ENCODE measurements at regions not wholly inside any gene's neighbourhood (a gene's known extent, or its start where the extent isn't known, plus 50 kb on each side); places are given as distances from the start of the nearest gene placed in this dataset.

DNA sequence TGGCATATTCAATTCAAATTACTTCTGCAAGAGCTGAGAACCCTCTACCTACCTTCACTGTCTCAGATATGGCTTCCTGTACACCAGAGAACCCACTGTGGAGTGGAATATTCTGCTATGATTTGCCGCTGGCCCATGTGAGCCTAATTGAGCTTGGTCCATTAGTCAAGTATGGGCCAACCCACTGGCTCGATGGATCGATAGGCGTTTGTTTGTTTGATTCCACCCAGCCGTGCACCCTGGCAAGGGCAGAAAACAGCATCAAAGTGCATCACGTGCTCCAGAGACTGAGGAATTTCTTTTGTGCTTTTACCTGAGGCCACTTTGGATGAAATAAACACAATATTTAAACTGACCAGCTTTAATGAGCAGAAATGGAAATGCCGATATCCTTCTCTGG, 426.3 kb downstream of the AACS start:
- Mint-ChIP-seq H3K4me1 (ENCODE audit: low read depth) (no peaks in the 10 kb centered on the region), H3K36me3 (ENCODE audit: low read depth) (no peaks in the 10 kb centered on the region), H3K9me3 (peaks cover 7% of the 10 kb centered on the region), H3K27ac (no peak overlapping the region), H3K4me3 (no peak overlapping the region), H3K27me3 (no peaks in the 10 kb centered on the region)
- ChIA-PET POLR2A (interaction anchor here (0.6 kb wide), 1 partner anchor 325 kb away, joined by 3 read pairs; no protein-coding TSS in a partner anchor), CTCF (interaction anchor here (0.6 kb wide), 1 partner anchor 1888 kb away, joined by 3 read pairs; no protein-coding TSS in a partner anchor)
- TF ChIP-seq, protein P1, sequence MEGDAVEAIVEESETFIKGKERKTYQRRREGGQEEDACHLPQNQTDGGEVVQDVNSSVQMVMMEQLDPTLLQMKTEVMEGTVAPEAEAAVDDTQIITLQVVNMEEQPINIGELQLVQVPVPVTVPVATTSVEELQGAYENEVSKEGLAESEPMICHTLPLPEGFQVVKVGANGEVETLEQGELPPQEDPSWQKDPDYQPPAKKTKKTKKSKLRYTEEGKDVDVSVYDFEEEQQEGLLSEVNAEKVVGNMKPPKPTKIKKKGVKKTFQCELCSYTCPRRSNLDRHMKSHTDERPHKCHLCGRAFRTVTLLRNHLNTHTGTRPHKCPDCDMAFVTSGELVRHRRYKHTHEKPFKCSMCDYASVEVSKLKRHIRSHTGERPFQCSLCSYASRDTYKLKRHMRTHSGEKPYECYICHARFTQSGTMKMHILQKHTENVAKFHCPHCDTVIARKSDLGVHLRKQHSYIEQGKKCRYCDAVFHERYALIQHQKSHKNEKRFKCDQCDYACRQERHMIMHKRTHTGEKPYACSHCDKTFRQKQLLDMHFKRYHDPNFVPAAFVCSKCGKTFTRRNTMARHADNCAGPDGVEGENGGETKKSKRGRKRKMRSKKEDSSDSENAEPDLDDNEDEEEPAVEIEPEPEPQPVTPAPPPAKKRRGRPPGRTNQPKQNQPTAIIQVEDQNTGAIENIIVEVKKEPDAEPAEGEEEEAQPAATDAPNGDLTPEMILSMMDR (IDR thresholded peaks at IDR 0.05): no peak
- DNase-seq (no peak), ATAC-seq (no peak)
- intact Hi-C loops (cut with micrococcal nuclease): no loop called here

DNA sequence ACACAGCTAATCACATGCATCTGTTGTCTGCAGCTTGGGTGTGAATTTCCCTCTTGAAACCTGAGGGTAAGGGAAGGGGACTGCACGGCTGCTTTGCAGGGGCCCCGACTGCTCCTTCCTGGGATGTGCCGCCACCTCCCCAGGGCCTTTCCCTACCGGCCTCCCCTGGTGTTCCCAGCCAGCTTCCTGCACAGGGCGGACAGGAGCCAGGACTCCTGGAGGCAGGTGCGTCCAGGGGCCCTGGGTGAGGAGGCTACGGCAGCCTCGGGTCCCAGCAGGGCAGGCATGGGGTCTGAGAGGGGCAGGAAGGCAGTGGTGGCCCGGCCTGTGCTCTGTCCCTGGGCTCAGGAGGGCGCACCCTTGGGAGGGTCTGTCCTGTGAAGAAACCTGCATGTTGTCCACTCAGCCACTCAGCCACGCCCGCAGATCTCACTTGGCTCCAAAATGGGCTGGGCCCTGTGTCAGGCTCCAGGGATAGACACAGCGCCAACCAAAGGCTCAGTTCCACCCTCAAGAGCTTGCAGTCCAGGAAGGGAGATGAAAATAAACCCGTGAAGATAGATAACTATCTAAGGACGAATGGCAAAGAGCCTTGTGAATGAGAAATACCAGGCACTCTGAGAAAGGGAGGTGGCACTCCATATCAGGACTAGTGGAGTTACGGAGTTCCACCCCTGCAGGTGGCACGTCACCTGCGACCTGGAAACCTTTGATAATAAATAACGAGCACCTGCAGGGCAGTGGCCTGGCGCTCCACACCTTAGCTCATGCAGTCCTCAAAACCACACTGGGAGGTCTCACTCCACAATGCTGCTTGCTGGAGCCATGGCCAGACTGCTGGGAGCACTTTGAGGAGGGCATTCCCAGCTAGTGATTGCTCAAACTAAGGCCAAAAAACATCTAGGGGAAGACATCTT, 427.4 kb downstream of the AACS start:
- intact Hi-C loops (cut with micrococcal nuclease): no loop called here
- H3K9me3 Mint-ChIP-seq: peaks cover 7% of the 10 kb centered on the region
- DNase-seq (no peak), ATAC-seq (no peak)
- no peaks in the 10 kb centered on the region for H3K27me3 Mint-ChIP-seq
- no peak overlapping the region for H3K4me3 Mint-ChIP-seq
- TF ChIP-seq, protein P1 (IDR thresholded peaks at IDR 0.05): no peak
- no peak overlapping the region for H3K27ac Mint-ChIP-seq
- CTCF ChIA-PET: no interaction called here
- H3K36me3 Mint-ChIP-seq (ENCODE audit: low read depth): no peaks in the 10 kb centered on the region
- POLR2A ChIA-PET: no interaction called here
- no peaks in the 10 kb centered on the region for H3K4me1 Mint-ChIP-seq (ENCODE audit: low read depth)

DNA sequence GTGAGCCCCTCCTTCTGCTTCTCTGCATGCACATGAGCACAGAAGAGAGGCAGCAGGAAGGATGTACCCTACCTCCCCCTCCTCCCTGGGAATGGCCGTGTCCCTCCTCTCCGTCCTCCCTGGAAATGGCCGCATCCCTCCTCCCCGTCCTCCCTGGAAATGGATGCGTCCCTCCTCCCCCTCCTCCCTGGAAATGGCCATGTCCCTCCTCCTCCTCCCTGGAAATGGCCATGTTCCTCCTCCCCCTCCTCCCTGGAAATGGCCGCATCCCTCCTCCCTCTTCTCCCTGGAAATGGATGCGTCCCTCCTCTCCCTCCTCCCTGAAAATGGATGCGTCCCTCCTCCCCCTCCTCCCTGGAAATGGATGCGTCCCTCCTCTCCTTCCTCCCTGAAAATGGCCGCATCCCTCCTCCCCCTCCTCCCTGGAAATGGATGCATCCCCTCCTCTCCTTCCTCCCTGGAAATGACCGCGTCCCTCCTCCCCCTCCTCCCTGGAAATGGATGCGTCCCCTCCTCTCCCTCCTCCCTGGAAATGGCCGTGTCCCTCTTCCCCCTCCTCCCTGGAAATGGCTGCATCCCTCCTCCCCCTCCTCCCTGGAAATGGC, 428.6 kb downstream of the AACS start:
- intact Hi-C loops (cut with micrococcal nuclease): no loop called here
- H3K4me1 Mint-ChIP-seq (ENCODE audit: low read depth): no peaks in the 10 kb centered on the region
- H3K36me3 Mint-ChIP-seq (ENCODE audit: low read depth): no peaks in the 10 kb centered on the region
- ChIA-PET CTCF (no interaction called here), POLR2A (no interaction called here)
- DNase-seq: no peak
- TF ChIP-seq, protein P1 (IDR thresholded peaks at IDR 0.05): no peak
- H3K4me3 Mint-ChIP-seq: no peak overlapping the region
- no peaks in the 10 kb centered on the region for H3K27me3 Mint-ChIP-seq
- peaks cover 3% of the 10 kb centered on the region for H3K9me3 Mint-ChIP-seq
- no peak overlapping the region for H3K27ac Mint-ChIP-seq
- no peak for ATAC-seq

DNA sequence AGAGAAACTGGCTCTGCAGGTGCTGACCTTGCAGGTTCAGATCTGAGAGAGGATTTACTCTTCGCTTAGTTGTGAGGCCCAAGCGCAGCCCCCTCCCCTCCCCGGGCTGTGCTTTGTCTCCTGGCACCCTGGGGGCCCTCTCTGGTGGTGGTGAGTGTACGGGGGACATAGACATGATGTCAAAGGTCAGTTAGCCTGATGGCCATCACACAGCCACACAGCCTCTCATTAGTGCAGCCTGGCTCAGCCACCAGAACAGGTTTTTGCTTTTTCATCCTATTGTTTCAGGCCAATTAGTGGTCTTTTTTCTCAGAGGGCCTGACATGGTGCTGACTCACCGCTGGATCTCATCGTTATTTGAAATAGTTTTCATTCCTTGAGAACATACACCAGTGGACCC, 437.9 kb downstream of the AACS start:
- H3K27ac Mint-ChIP-seq: no peak overlapping the region
- no peaks in the 10 kb centered on the region for H3K9me3 Mint-ChIP-seq
- intact Hi-C loops (cut with micrococcal nuclease): no loop called here
- CTCF ChIA-PET: no interaction called here
- H3K4me3 Mint-ChIP-seq: no peak overlapping the region
- TF ChIP-seq, protein P1 (IDR thresholded peaks at IDR 0.05): no peak
- DNase-seq: no peak
- no peak for ATAC-seq
- H3K36me3 Mint-ChIP-seq (ENCODE audit: low read depth): no peaks in the 10 kb centered on the region
- POLR2A ChIA-PET: no interaction called here
- no peaks in the 10 kb centered on the region for H3K4me1 Mint-ChIP-seq (ENCODE audit: low read depth)
- no peaks in the 10 kb centered on the region for H3K27me3 Mint-ChIP-seq

DNA sequence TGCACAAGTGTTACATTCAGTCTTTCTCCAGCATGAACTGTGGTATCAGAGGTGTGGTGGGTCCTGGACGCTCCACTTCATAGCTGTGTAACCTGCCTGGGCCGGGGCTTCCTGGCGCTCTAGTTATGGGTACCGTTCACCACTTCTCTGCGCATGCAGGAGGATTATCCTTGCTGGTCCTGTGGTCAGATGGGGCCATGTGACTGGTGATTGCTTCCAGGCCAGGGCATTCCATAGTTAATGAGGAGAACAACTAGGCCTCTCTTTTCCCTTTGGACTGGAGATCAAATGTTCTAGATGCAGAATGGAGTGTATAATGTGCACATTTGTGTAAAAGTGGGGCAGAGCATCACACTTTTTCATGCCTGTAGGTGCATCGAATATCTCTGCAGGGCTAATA, 444.0 kb downstream of the AACS start:
- DNase-seq (no peak), ATAC-seq (no peak)
- ChIA-PET POLR2A (no interaction called here), CTCF (no interaction called here)
- H3K36me3 Mint-ChIP-seq (ENCODE audit: low read depth): no peaks in the 10 kb centered on the region
- no peaks in the 10 kb centered on the region for H3K27me3 Mint-ChIP-seq
- no peaks in the 10 kb centered on the region for H3K4me1 Mint-ChIP-seq (ENCODE audit: low read depth)
- no peak overlapping the region for H3K27ac Mint-ChIP-seq
- H3K9me3 Mint-ChIP-seq: no peaks in the 10 kb centered on the region
- no peak overlapping the region for H3K4me3 Mint-ChIP-seq
- intact Hi-C loops (cut with micrococcal nuclease): no loop called here
- TF ChIP-seq, protein P1 (IDR thresholded peaks at IDR 0.05): no peak
